Endodermal cell (in vitro differentiated cells): ENCODE measurements at regions not wholly inside any gene's neighbourhood (a gene's known extent, or its start where the extent isn't known, plus 50 kb on each side); places are given as distances from the start of the nearest gene placed in this dataset.
"Not testable (repeated sequence)": the region's sequence is repeated elsewhere in the genome, so short reads cannot be mapped to it uniquely, and the experiment has no call there.

Source experiments
- DNase-seq: peaks from one replicate; pipeline ENCODE4 v3.0.0-alpha.2; 2017
- H3K27ac ChIP-seq: 2 replicates; pipeline ENCODE4 v1.5.1; 2013; ENCODE audit warnings: mild to moderate bottlenecking, low read depth, low read length, moderate library complexity
- H3K27me3 ChIP-seq: 2 replicates; pipeline ENCODE4 v1.6.1; 2013; ENCODE audit warnings: mild to moderate bottlenecking, low read length, moderate library complexity; ENCODE audit not compliant: insufficient read depth, control insufficient read depth, poor library complexity, severe bottlenecking
- H3K36me3 ChIP-seq: 2 replicates; pipeline ENCODE4 v1.7.0; 2013; ENCODE audit warnings: mild to moderate bottlenecking, low read length, moderate library complexity; ENCODE audit not compliant: control insufficient read depth, insufficient read depth
- H3K4me1 ChIP-seq: one replicate; pipeline ENCODE4 v1.7.0; 2013; ENCODE audit warnings: low read length; ENCODE audit not compliant: control insufficient read depth, insufficient read depth
- H3K4me3 ChIP-seq: 2 replicates; pipeline ENCODE4 v1.5.1; 2013; ENCODE audit warnings: mild to moderate bottlenecking, low read length, moderate library complexity
- H3K9ac ChIP-seq: 2 replicates; pipeline ENCODE4 v1.6.1; 2013; ENCODE audit warnings: mild to moderate bottlenecking, low read length, moderate library complexity; ENCODE audit not compliant: poor library complexity, severe bottlenecking; ENCODE audit errors: extremely low read depth
- H3K9me3 ChIP-seq: 2 replicates; pipeline ENCODE4 v1.6.1; 2013; ENCODE audit warnings: mild to moderate bottlenecking, low read length, moderate library complexity; ENCODE audit not compliant: control insufficient read depth
- H3K27ac Mint-ChIP-seq: 2 replicates; pipeline ENCODE4 v1.8.0; 2020; ENCODE audit warnings: mixed read lengths
- H3K27me3 Mint-ChIP-seq: 2 replicates; pipeline ENCODE4 v1.8.0; 2021; ENCODE audit warnings: mild to moderate bottlenecking, mixed read lengths; ENCODE audit not compliant: insufficient read depth
- H3K36me3 Mint-ChIP-seq: 2 replicates; pipeline ENCODE4 v1.8.0; 2020; ENCODE audit warnings: low read depth, mixed read lengths
- H3K4me1 Mint-ChIP-seq: 2 replicates; pipeline ENCODE4 v1.8.0; 2020; ENCODE audit warnings: mixed read lengths
- H3K4me3 Mint-ChIP-seq: 2 replicates; pipeline ENCODE4 v1.8.0; 2020; ENCODE audit warnings: mild to moderate bottlenecking, moderate library complexity, mixed read lengths
- H3K9me3 Mint-ChIP-seq: 2 replicates; pipeline ENCODE4 v1.8.0; 2020; ENCODE audit warnings: mild to moderate bottlenecking, mixed read lengths
- WGBS, 2 experiments: methylation state at CpG; one replicate each; pipeline versions ENCODE4 v1.1.5 to v1.1.7; 2013; ENCODE audit warnings: missing lambda C conversion rate in 2 of 2, mixed read lengths in 1 of 2; ENCODE audit not compliant: insufficient coverage in 1 of 2, insufficient read length in 1 of 2; 5-methylcytosine and 5-hydroxymethylcytosine counted together
- TF ChIP-seq, protein P1 (sequence below): fragments of 200-600 bp; sonication (generic); conservative IDR thresholded peaks from 2 replicates; pipeline ENCODE4 v1.5.0; 2021; ENCODE audit warnings: antibody characterized with exemption, mild to moderate bottlenecking

DNA sequence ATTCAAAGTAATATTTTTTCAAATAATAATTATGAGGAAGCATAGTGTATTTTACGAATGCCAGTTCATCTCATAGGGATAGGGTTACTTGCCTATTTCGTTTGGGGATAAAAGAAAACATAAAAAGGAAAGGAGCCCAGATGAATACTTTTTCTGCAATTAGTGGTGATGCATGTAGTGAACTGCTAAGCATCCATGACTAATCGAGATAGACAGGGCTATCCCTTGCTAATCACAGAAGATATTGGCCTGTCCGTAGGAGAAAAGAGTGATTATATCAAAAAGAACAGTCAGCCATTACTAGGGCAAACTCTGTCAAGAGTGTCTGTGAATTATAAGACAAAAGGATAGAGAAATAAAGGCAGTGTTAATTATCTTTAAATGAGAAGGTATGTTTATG is 746.1 kb downstream of the C4orf33 start:
- no peak overlapping the region for H3K9ac ChIP-seq
- no peaks in the 10 kb centered on the region for H3K27me3 Mint-ChIP-seq
- TF ChIP-seq, protein P1, sequence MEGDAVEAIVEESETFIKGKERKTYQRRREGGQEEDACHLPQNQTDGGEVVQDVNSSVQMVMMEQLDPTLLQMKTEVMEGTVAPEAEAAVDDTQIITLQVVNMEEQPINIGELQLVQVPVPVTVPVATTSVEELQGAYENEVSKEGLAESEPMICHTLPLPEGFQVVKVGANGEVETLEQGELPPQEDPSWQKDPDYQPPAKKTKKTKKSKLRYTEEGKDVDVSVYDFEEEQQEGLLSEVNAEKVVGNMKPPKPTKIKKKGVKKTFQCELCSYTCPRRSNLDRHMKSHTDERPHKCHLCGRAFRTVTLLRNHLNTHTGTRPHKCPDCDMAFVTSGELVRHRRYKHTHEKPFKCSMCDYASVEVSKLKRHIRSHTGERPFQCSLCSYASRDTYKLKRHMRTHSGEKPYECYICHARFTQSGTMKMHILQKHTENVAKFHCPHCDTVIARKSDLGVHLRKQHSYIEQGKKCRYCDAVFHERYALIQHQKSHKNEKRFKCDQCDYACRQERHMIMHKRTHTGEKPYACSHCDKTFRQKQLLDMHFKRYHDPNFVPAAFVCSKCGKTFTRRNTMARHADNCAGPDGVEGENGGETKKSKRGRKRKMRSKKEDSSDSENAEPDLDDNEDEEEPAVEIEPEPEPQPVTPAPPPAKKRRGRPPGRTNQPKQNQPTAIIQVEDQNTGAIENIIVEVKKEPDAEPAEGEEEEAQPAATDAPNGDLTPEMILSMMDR = no peak
- peaks cover 4% of the 10 kb centered on the region for H3K4me1 ChIP-seq
- H3K36me3 Mint-ChIP-seq = no peaks in the 10 kb centered on the region
- H3K9me3 Mint-ChIP-seq = no peaks in the 10 kb centered on the region
- no peaks in the 10 kb centered on the region for H3K27me3 ChIP-seq
- H3K4me1 Mint-ChIP-seq = peaks cover 2% of the 10 kb centered on the region
- H3K4me3 Mint-ChIP-seq = no peak overlapping the region
- H3K4me3 ChIP-seq = no peak overlapping the region
- H3K27ac Mint-ChIP-seq = no peak overlapping the region
- H3K36me3 ChIP-seq = no peaks in the 10 kb centered on the region
- H3K27ac ChIP-seq = no peak overlapping the region
- H3K9me3 ChIP-seq = peaks cover 4% of the 10 kb centered on the region
- WGBS, 2 experiments = 74 to 91% methylated on average over 4 of the region's 4 CpGs
- no peak for DNase-seq

DNA sequence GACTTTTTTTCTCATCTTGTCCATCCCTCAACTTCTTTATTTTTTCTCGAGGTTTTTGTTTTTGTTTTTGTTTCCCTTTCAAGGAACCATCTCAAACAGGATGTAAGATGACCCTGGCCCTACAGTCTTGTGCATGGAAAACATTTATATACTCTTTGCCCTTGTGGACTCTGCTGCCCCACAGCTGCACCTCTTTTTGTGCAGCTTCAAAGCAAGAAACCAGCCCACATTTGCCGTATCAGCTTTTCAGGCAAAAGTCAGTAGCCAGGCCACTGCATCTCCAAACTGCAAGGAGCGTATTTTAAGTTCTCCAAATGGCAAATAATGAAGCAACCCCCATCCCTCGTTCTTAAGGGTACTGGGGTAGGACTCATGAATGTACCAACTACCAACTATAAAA is 756.5 kb downstream of the C4orf33 start:
- WGBS, 2 experiments = 86 to 90% methylated on average over 1 to 4 of the region's 4 CpGs
- H3K27ac Mint-ChIP-seq = no peak overlapping the region
- no peak for DNase-seq

DNA sequence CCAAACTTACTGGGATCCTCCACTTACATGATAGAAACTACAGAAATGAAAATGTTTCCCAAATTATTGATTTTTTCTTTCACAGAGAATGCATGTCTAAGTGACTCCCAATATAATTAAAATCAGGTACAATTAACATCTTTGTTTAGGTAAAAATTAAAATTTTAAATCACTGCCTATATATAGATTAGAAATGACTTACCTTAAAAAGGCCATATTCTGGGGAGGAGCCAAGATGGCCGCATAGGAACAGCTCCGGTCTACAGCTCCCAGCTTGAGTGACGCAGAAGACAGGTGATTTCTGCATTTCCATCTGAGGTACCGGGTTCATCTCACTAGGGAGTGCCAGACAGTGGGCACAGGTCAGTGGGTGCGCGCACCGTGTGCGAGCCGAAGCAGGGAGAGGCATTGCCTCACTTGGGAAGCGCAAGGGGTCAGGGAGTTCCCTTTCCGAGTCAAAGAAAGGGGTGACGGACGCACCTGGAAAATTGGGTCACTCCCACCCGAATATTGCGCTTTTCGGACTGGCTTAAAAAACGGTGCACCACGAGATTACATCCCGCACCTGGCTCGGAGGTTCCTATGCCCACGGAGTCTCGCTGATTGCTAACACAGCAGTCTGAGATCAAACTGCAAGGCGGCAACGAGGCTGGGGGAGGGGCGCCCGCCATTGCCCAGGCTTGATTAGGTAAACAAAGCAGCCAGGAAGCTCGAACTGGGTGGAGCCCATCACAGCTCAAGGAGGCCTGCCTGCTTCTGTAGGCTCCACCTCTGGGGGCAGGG is 757.9 kb downstream of the C4orf33 start:
- H3K36me3 ChIP-seq, H3K27ac Mint-ChIP-seq, H3K4me3 Mint-ChIP-seq, H3K36me3 Mint-ChIP-seq, H3K4me1 ChIP-seq, H3K4me1 Mint-ChIP-seq, H3K27ac ChIP-seq, H3K27me3 ChIP-seq, H3K9ac ChIP-seq, H3K27me3 Mint-ChIP-seq, DNase-seq, H3K4me3 ChIP-seq, H3K9me3 ChIP-seq: not testable (repeated sequence)
- 92 to 94% methylated on average over 9 to 26 of the region's 27 CpGs for WGBS, 2 experiments
- H3K9me3 Mint-ChIP-seq = peaks cover 22% of the 10 kb centered on the region

More for the DNA sequence above, 756.5 kb downstream of the C4orf33 start:
- Histone ChIP-seq H3K27me3 (no peaks in the 10 kb centered on the region), H3K4me3 (no peak overlapping the region), H3K36me3 (no peaks in the 10 kb centered on the region), H3K9me3 (no peaks in the 10 kb centered on the region), H3K9ac (no peak overlapping the region), H3K27ac (no peak overlapping the region), H3K4me1 (no peaks in the 10 kb centered on the region)
- TF ChIP-seq, protein P1 = no peak
- Mint-ChIP-seq H3K4me1 (no peaks in the 10 kb centered on the region), H3K9me3 (peaks cover 17% of the 10 kb centered on the region), H3K36me3 (peaks cover 1% of the 10 kb centered on the region), H3K27me3 (no peaks in the 10 kb centered on the region), H3K4me3 (no peak overlapping the region)
